ENCODE measurements at regions not wholly inside any gene's neighbourhood (a gene's known extent, or its start where the extent isn't known, plus 50 kb on each side); places are given as distances from the start of the nearest gene placed in this dataset.

- no peak for TF ChIP-seq POLR2A (IDR thresholded peaks at IDR 0.05)
- no peak for TF ChIP-seq CTCF (IDR thresholded peaks at IDR 0.05)
- TF ChIP-seq POLR2AphosphoS5 (IDR thresholded peaks at IDR 0.05), result no peak
These were observed 285.4 kb upstream of the GLI3 start for GRCh38 chr7:42522227-42522991.

All from transverse colon (tissue), 4 donors.